Neural cell (in vitro differentiated cells): ENCODE measurements at regions not wholly inside any gene's neighbourhood (a gene's known extent, or its start where the extent isn't known, plus 50 kb on each side); places are given as distances from the start of the nearest gene placed in this dataset.

Source experiments
- EP300 ChIP-seq: fragments of 450-650 bp; conservative IDR thresholded peaks from 2 replicates; pipeline ENCODE4 v1.6.1; 2014; ENCODE audit warnings: antibody characterized with exemption, mild to moderate bottlenecking, moderate library complexity; ENCODE audit not compliant: poor library complexity, severe bottlenecking
- EZH2 ChIP-seq: fragments of 200-600, 300-800 bp; shearing (Covaris generic), sonication (generic); IDR thresholded peaks from 2 replicates; pipeline ENCODE4 v1.6.1; 2014; ENCODE audit warnings: antibody characterized with exemption, low read length, borderline replicate concordance, mild to moderate bottlenecking; ENCODE audit not compliant: insufficient read depth, poor library complexity, severe bottlenecking
- MXI1 ChIP-seq: fragments of 450-650 bp; conservative IDR thresholded peaks from 2 replicates; pipeline ENCODE4 v1.6.1; 2014; ENCODE audit warnings: antibody characterized with exemption, mild to moderate bottlenecking; ENCODE audit not compliant: poor library complexity, severe bottlenecking
- POLR2AphosphoS5 ChIP-seq: IDR thresholded peaks from 2 replicates; pipeline ENCODE4 v1.6.1; 2012
- SMC3 ChIP-seq: fragments of 450-650 bp; conservative IDR thresholded peaks from 2 replicates; pipeline ENCODE4 v1.6.1; 2014; ENCODE audit warnings: antibody characterized with exemption, mild to moderate bottlenecking, moderate library complexity; ENCODE audit not compliant: poor library complexity
- TAF1 ChIP-seq: IDR thresholded peaks from 2 replicates; pipeline ENCODE4 v1.6.1; 2012; ENCODE audit warnings: low read depth
- TF ChIP-seq, protein P1 (sequence below): fragments of 450-650 bp; IDR thresholded peaks from 2 replicates; pipeline ENCODE4 v1.5.1; 2014; ENCODE audit warnings: antibody characterized with exemption, mild to moderate bottlenecking, moderate library complexity; ENCODE audit not compliant: poor library complexity, severe bottlenecking
- TF ChIP-seq, protein P2 (sequence below): IDR thresholded peaks from 2 replicates; pipeline ENCODE4 v1.6.1; 2012; ENCODE audit warnings: borderline replicate concordance

DNA sequence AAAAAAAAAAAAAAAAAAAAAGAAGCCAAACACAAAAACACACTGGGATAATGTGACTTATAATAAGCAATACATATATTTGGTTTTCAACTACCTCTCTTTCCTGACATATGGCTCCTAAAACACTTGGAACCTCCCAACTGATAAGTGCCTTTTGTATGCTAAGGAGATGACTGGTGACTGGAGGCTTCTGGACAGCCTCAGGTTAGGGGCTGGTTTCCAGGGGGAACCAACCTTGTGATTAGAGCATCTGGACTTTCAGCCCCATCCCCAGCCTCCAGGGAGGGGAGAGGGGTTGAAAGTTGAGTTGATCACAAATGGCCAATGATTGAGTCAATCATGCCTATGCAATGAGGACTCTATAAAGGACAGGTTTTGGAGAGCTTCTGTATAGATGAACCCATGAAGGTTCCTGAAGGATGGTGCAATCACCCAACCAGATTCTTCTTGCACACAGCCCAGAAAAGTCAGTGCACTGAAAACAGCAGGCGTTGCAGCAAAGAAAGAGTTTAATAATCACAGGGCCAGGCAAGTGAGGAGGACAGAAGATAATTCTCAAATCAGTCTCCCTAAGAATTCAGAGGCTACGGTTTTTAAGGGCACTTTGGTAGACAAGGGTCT is 276.7 kb downstream of the AUH start:
- TF ChIP-seq, protein P1, sequence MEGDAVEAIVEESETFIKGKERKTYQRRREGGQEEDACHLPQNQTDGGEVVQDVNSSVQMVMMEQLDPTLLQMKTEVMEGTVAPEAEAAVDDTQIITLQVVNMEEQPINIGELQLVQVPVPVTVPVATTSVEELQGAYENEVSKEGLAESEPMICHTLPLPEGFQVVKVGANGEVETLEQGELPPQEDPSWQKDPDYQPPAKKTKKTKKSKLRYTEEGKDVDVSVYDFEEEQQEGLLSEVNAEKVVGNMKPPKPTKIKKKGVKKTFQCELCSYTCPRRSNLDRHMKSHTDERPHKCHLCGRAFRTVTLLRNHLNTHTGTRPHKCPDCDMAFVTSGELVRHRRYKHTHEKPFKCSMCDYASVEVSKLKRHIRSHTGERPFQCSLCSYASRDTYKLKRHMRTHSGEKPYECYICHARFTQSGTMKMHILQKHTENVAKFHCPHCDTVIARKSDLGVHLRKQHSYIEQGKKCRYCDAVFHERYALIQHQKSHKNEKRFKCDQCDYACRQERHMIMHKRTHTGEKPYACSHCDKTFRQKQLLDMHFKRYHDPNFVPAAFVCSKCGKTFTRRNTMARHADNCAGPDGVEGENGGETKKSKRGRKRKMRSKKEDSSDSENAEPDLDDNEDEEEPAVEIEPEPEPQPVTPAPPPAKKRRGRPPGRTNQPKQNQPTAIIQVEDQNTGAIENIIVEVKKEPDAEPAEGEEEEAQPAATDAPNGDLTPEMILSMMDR = no peak
- TF ChIP-seq MXI1 (no peak), EP300 (no peak), EZH2 (no peak), POLR2AphosphoS5 (no peak), TAF1 (no peak), SMC3 (no peak)
- TF ChIP-seq, protein P2, sequence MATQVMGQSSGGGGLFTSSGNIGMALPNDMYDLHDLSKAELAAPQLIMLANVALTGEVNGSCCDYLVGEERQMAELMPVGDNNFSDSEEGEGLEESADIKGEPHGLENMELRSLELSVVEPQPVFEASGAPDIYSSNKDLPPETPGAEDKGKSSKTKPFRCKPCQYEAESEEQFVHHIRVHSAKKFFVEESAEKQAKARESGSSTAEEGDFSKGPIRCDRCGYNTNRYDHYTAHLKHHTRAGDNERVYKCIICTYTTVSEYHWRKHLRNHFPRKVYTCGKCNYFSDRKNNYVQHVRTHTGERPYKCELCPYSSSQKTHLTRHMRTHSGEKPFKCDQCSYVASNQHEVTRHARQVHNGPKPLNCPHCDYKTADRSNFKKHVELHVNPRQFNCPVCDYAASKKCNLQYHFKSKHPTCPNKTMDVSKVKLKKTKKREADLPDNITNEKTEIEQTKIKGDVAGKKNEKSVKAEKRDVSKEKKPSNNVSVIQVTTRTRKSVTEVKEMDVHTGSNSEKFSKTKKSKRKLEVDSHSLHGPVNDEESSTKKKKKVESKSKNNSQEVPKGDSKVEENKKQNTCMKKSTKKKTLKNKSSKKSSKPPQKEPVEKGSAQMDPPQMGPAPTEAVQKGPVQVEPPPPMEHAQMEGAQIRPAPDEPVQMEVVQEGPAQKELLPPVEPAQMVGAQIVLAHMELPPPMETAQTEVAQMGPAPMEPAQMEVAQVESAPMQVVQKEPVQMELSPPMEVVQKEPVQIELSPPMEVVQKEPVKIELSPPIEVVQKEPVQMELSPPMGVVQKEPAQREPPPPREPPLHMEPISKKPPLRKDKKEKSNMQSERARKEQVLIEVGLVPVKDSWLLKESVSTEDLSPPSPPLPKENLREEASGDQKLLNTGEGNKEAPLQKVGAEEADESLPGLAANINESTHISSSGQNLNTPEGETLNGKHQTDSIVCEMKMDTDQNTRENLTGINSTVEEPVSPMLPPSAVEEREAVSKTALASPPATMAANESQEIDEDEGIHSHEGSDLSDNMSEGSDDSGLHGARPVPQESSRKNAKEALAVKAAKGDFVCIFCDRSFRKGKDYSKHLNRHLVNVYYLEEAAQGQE = no peak
